GM23338 (cell line): ENCODE measurements at regions not wholly inside any gene's neighbourhood (a gene's known extent, or its start where the extent isn't known, plus 50 kb on each side); places are given as distances from the start of the nearest gene placed in this dataset.

Experiments used
- ATAC-seq: fragments of 200-7000 bp; cut with Tn5 transposase; 3 replicates; pipeline ENCODE4 v1.9.1; 2020
- DNase-seq: peaks from one replicate; pipeline ENCODE4 v3.0.0-alpha.2; 2015; ENCODE audit warnings: low spot score
- H2AFZ ChIP-seq: fragments of 200-600 bp; sonication (generic); 2 replicates; pipeline ENCODE4 v1.8.0; 2016; ENCODE audit warnings: antibody characterized with exemption, mild to moderate bottlenecking, moderate library complexity
- H3F3A ChIP-seq: fragments of 200-600 bp; sonication (generic); replicated peaks from 2 replicates; pipeline ENCODE4 v1.8.0; 2017; ENCODE audit warnings: antibody characterized with exemption, mixed run types, low read depth
- H3K27ac ChIP-seq: fragments of 200-600 bp; sonication (generic); 2 replicates; pipeline ENCODE4 v1.6.1; 2016; ENCODE audit warnings: low read depth
- H3K27me3 ChIP-seq: fragments of 200-600 bp; sonication (generic); 2 replicates; pipeline ENCODE4 v1.8.0; 2016; ENCODE audit warnings: mild to moderate bottlenecking, mixed run types, moderate library complexity; ENCODE audit not compliant: insufficient read depth
- H3K36me3 ChIP-seq: fragments of 200-600 bp; sonication (generic); 2 replicates; pipeline ENCODE4 v1.8.0; 2016; ENCODE audit warnings: mild to moderate bottlenecking; ENCODE audit not compliant: insufficient read depth
- H3K4me1 ChIP-seq: fragments of 200-600 bp; sonication (generic); 2 replicates; pipeline ENCODE4 v1.8.0; 2016; ENCODE audit warnings: mild to moderate bottlenecking, moderate library complexity; ENCODE audit not compliant: insufficient read depth
- H3K4me2 ChIP-seq: fragments of 200-600 bp; sonication (generic); 2 replicates; pipeline ENCODE4 v1.7.1; 2017; ENCODE audit warnings: mixed run types
- H3K4me3 ChIP-seq: fragments of 200-600 bp; sonication (generic); 2 replicates; pipeline ENCODE4 v1.6.1; 2016; ENCODE audit warnings: mixed run types
- H3K79me2 ChIP-seq: fragments of 200-600 bp; sonication (generic); replicated peaks from 2 replicates; pipeline ENCODE4 v1.8.0; 2017; ENCODE audit warnings: mild to moderate bottlenecking; ENCODE audit not compliant: insufficient read depth
- H3K9me2 ChIP-seq: fragments of 200-600 bp; sonication (generic); 2 replicates; pipeline ENCODE4 v1.8.0; 2017; ENCODE audit not compliant: insufficient read depth
- H4K20me1 ChIP-seq: fragments of 200-600 bp; sonication (generic); replicated peaks from 2 replicates; pipeline ENCODE4 v1.8.0; 2017; ENCODE audit warnings: mild to moderate bottlenecking; ENCODE audit not compliant: insufficient read depth
- H3K27ac Mint-ChIP-seq: 2 replicates; pipeline ENCODE4 v1.8.0; 2020; ENCODE audit warnings: inconsistent platforms, mild to moderate bottlenecking, moderate library complexity, mixed read lengths
- H3K27me3 Mint-ChIP-seq: 3 replicates; pipeline ENCODE4 v1.8.0; 2022; ENCODE audit warnings: low read depth, mild to moderate bottlenecking, moderate library complexity, mixed read lengths, inconsistent platforms; ENCODE audit not compliant: insufficient read depth, poor library complexity
- H3K36me3 Mint-ChIP-seq: 3 replicates; pipeline ENCODE4 v1.8.0; 2021; ENCODE audit warnings: low read depth, mild to moderate bottlenecking, inconsistent platforms, moderate library complexity, mixed read lengths
- H3K4me1 Mint-ChIP-seq: 3 replicates; pipeline ENCODE4 v1.8.0; 2020; ENCODE audit warnings: mild to moderate bottlenecking, inconsistent platforms, mixed read lengths
- H3K4me3 Mint-ChIP-seq: 3 replicates; pipeline ENCODE4 v1.8.0; 2021; ENCODE audit warnings: moderate library complexity, mild to moderate bottlenecking, inconsistent platforms, mixed read lengths
- H3K9me3 Mint-ChIP-seq: 3 replicates; pipeline ENCODE4 v1.8.0; 2020; ENCODE audit warnings: moderate library complexity, mild to moderate bottlenecking, inconsistent platforms, mixed read lengths
- CREB1 ChIP-seq: fragments of 250-450 bp; sonication (Bioruptor Pico); IDR thresholded peaks from 2 replicates; pipeline ENCODE4 v1.5.0; 2020; ENCODE audit warnings: low read depth, mild to moderate bottlenecking, moderate library complexity
- EZH2 ChIP-seq: fragments of 200-600 bp; sonication (generic); IDR thresholded peaks from one replicate; pipeline ENCODE4 v1.8.0; 2017; ENCODE audit warnings: antibody characterized with exemption, mild to moderate bottlenecking, low read depth; ENCODE audit not compliant: unreplicated experiment
- EZH2phosphoT487 ChIP-seq: fragments of 200-600 bp; sonication (generic); IDR thresholded peaks from one replicate; pipeline ENCODE4 v1.8.1; 2018; ENCODE audit warnings: antibody characterized with exemption; ENCODE audit not compliant: unreplicated experiment
- JUNB ChIP-seq: IDR thresholded peaks from one replicate; pipeline ENCODE4 v1.6.1; 2016; ENCODE audit warnings: antibody characterized with exemption; ENCODE audit not compliant: unreplicated experiment
- NANOG ChIP-seq: IDR thresholded peaks from 2 replicates; pipeline ENCODE4 v1.6.1; 2016; ENCODE audit warnings: antibody characterized with exemption, borderline replicate concordance
- POLR2AphosphoS5 ChIP-seq: IDR thresholded peaks from 2 replicates; pipeline ENCODE4 v1.6.1; 2016; ENCODE audit warnings: antibody characterized with exemption, low read depth
- STAT1 ChIP-seq: IDR thresholded peaks from one replicate; pipeline ENCODE4 v1.6.1; 2016; ENCODE audit warnings: antibody characterized with exemption; ENCODE audit not compliant: unreplicated experiment
- ZNF114 ChIP-seq: fragments of 250-450 bp; sonication (Bioruptor Pico); IDR thresholded peaks from 2 replicates; pipeline ENCODE4 v1.5.0; 2020; ENCODE audit warnings: mild to moderate bottlenecking, moderate library complexity
- ZNF331 ChIP-seq: fragments of 250-450 bp; sonication (Bioruptor Pico); IDR thresholded peaks from 2 replicates; pipeline ENCODE4 v1.5.0; 2020; ENCODE audit warnings: low read depth, mild to moderate bottlenecking, moderate library complexity
- TF ChIP-seq, protein P1 (sequence below): IDR thresholded peaks from 2 replicates; pipeline ENCODE4 v1.6.1; 2016; ENCODE audit warnings: antibody characterized with exemption
- TF ChIP-seq, protein P2 (sequence below): fragments of 250-450 bp; sonication (Bioruptor Pico); IDR thresholded peaks from 2 replicates; pipeline ENCODE4 v1.5.0; 2020; ENCODE audit warnings: mild to moderate bottlenecking, moderate library complexity
- TF ChIP-seq, protein P3 (sequence below), 2 experiments: fragments of 200-600 bp in 1 of 2; sonication (generic) in 1 of 2; conservative IDR thresholded peaks; 2 replicates each; pipeline versions ENCODE4 v1.5.1 to v1.6.1; 2016 to 2017; ENCODE audit warnings: antibody characterized with exemption in 2 of 2, low read depth in 2 of 2, mild to moderate bottlenecking in 2 of 2, moderate library complexity in 1 of 2
- TF ChIP-seq, protein P4 (sequence below): IDR thresholded peaks from one replicate; pipeline ENCODE4 v1.6.1; 2018; ENCODE audit warnings: antibody characterized with exemption; ENCODE audit not compliant: unreplicated experiment

- no peaks in the 10 kb centered on the region for H3K9me2 ChIP-seq
- DNase-seq: no peak
- H4K20me1 ChIP-seq: no peaks in the 10 kb centered on the region
- TF ChIP-seq EZH2: no peak
- no peak for TF ChIP-seq CREB1 (CRISPR knock-in tag)
- TF ChIP-seq, protein P1, sequence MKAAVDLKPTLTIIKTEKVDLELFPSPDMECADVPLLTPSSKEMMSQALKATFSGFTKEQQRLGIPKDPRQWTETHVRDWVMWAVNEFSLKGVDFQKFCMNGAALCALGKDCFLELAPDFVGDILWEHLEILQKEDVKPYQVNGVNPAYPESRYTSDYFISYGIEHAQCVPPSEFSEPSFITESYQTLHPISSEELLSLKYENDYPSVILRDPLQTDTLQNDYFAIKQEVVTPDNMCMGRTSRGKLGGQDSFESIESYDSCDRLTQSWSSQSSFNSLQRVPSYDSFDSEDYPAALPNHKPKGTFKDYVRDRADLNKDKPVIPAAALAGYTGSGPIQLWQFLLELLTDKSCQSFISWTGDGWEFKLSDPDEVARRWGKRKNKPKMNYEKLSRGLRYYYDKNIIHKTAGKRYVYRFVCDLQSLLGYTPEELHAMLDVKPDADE: no peak
- TF ChIP-seq, protein P2, sequence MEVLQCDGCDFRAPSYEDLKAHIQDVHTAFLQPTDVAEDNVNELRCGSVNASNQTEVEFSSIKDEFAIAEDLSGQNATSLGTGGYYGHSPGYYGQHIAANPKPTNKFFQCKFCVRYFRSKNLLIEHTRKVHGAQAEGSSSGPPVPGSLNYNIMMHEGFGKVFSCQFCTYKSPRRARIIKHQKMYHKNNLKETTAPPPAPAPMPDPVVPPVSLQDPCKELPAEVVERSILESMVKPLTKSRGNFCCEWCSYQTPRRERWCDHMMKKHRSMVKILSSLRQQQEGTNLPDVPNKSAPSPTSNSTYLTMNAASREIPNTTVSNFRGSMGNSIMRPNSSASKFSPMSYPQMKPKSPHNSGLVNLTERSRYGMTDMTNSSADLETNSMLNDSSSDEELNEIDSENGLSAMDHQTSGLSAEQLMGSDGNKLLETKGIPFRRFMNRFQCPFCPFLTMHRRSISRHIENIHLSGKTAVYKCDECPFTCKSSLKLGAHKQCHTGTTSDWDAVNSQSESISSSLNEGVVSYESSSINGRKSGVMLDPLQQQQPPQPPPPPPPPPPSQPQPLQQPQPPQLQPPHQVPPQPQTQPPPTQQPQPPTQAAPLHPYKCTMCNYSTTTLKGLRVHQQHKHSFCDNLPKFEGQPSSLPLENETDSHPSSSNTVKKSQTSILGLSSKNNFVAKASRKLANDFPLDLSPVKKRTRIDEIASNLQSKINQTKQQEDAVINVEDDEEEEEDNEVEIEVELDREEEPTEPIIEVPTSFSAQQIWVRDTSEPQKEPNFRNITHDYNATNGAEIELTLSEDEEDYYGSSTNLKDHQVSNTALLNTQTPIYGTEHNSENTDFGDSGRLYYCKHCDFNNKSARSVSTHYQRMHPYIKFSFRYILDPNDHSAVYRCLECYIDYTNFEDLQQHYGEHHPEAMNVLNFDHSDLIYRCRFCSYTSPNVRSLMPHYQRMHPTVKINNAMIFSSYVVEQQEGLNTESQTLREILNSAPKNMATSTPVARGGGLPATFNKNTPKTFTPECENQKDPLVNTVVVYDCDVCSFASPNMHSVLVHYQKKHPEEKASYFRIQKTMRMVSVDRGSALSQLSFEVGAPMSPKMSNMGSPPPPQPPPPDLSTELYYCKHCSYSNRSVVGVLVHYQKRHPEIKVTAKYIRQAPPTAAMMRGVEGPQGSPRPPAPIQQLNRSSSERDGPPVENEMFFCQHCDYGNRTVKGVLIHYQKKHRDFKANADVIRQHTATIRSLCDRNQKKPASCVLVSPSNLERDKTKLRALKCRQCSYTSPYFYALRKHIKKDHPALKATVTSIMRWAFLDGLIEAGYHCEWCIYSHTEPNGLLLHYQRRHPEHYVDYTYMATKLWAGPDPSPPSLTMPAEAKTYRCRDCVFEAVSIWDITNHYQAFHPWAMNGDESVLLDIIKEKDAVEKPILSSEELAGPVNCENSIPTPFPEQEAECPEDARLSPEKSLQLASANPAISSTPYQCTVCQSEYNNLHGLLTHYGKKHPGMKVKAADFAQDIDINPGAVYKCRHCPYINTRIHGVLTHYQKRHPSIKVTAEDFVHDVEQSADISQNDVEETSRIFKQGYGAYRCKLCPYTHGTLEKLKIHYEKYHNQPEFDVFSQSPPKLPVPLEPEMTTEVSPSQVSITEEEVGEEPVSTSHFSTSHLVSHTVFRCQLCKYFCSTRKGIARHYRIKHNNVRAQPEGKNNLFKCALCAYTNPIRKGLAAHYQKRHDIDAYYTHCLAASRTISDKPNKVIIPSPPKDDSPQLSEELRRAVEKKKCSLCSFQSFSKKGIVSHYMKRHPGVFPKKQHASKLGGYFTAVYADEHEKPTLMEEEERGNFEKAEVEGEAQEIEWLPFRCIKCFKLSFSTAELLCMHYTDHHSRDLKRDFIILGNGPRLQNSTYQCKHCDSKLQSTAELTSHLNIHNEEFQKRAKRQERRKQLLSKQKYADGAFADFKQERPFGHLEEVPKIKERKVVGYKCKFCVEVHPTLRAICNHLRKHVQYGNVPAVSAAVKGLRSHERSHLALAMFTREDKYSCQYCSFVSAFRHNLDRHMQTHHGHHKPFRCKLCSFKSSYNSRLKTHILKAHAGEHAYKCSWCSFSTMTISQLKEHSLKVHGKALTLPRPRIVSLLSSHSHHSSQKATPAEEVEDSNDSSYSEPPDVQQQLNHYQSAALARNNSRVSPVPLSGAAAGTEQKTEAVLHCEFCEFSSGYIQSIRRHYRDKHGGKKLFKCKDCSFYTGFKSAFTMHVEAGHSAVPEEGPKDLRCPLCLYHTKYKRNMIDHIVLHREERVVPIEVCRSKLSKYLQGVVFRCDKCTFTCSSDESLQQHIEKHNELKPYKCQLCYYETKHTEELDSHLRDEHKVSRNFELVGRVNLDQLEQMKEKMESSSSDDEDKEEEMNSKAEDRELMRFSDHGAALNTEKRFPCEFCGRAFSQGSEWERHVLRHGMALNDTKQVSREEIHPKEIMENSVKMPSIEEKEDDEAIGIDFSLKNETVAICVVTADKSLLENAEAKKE (CRISPR knock-in tag): no peak
- TF ChIP-seq STAT1: no peak
- TF ChIP-seq EZH2phosphoT487: no peak
- TF ChIP-seq, protein P3, sequence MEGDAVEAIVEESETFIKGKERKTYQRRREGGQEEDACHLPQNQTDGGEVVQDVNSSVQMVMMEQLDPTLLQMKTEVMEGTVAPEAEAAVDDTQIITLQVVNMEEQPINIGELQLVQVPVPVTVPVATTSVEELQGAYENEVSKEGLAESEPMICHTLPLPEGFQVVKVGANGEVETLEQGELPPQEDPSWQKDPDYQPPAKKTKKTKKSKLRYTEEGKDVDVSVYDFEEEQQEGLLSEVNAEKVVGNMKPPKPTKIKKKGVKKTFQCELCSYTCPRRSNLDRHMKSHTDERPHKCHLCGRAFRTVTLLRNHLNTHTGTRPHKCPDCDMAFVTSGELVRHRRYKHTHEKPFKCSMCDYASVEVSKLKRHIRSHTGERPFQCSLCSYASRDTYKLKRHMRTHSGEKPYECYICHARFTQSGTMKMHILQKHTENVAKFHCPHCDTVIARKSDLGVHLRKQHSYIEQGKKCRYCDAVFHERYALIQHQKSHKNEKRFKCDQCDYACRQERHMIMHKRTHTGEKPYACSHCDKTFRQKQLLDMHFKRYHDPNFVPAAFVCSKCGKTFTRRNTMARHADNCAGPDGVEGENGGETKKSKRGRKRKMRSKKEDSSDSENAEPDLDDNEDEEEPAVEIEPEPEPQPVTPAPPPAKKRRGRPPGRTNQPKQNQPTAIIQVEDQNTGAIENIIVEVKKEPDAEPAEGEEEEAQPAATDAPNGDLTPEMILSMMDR (conservative IDR thresholded peaks at IDR 0.05; ENCODE audit: low read depth in 2 of 2): no peak
- no peak for TF ChIP-seq ZNF114 (CRISPR knock-in tag)
- no peak for TF ChIP-seq POLR2AphosphoS5
- no peak for TF ChIP-seq NANOG
- TF ChIP-seq JUNB: no peak
- no peak for TF ChIP-seq ZNF331 (CRISPR knock-in tag)
- TF ChIP-seq, protein P4, sequence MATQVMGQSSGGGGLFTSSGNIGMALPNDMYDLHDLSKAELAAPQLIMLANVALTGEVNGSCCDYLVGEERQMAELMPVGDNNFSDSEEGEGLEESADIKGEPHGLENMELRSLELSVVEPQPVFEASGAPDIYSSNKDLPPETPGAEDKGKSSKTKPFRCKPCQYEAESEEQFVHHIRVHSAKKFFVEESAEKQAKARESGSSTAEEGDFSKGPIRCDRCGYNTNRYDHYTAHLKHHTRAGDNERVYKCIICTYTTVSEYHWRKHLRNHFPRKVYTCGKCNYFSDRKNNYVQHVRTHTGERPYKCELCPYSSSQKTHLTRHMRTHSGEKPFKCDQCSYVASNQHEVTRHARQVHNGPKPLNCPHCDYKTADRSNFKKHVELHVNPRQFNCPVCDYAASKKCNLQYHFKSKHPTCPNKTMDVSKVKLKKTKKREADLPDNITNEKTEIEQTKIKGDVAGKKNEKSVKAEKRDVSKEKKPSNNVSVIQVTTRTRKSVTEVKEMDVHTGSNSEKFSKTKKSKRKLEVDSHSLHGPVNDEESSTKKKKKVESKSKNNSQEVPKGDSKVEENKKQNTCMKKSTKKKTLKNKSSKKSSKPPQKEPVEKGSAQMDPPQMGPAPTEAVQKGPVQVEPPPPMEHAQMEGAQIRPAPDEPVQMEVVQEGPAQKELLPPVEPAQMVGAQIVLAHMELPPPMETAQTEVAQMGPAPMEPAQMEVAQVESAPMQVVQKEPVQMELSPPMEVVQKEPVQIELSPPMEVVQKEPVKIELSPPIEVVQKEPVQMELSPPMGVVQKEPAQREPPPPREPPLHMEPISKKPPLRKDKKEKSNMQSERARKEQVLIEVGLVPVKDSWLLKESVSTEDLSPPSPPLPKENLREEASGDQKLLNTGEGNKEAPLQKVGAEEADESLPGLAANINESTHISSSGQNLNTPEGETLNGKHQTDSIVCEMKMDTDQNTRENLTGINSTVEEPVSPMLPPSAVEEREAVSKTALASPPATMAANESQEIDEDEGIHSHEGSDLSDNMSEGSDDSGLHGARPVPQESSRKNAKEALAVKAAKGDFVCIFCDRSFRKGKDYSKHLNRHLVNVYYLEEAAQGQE: no peak
- Mint-ChIP-seq H3K4me3 (no peak overlapping the region), H3K27ac (no peak overlapping the region), H3K27me3 (no peaks in the 10 kb centered on the region), H3K36me3 (no peaks in the 10 kb centered on the region), H3K9me3 (no peaks in the 10 kb centered on the region), H3K4me1 (peaks cover 21% of the 10 kb centered on the region; the same call in 2 of the 3 replicates)
- H3K27ac ChIP-seq: 0 out of 2 replicates have a peak overlapping the region, but pooled peaks have one; percentile 4
- no peaks in the 10 kb centered on the region for H3F3A ChIP-seq
- no peak for ATAC-seq
- no peaks in the 10 kb centered on the region for H3K79me2 ChIP-seq
- no peak overlapping the region for H2AFZ ChIP-seq
- no peak overlapping the region for H3K4me2 ChIP-seq
- H3K4me1 ChIP-seq: peaks cover 8% of the 10 kb centered on the region; the same call in 1 of the 2 replicates
- H3K36me3 ChIP-seq: no peaks in the 10 kb centered on the region
- no peak overlapping the region for H3K4me3 ChIP-seq
- no peaks in the 10 kb centered on the region for H3K27me3 ChIP-seq
Measured at GRCh38 chr18:22846697-22847096, 86.4 kb upstream of the RBBP8 start.
